ENCODE measurements at regions not wholly inside any gene's neighbourhood (a gene's known extent, or its start where the extent isn't known, plus 50 kb on each side); places are given as distances from the start of the nearest gene placed in this dataset.

DNA sequence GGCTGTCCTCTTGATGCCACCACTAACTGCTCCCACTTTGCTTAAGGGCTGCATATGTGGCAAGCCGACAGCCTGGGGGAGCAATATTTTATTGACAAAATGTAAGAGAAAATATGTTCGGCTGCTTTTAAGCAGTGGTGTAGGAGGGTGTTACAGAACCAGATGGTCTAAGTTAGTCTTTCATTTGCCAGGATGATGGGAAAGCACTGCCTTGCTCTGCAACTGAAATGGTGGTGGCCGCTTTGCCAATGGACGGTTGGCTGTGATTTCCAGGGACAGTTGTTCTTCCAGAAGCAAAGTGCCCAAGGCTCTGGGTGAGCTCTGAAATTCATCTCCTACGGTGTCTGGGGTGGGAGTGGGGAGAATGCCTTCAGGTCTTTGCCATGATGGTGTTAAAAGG is 469.3 kb downstream of the TOX3 start:
- DNase-seq, result no peak
- Mint-ChIP-seq H3K9me3 (no peaks in the 10 kb centered on the region), H3K27me3 (ENCODE audit: low read depth, poor library complexity) (peaks cover 3% of the 10 kb centered on the region), H3K36me3 (ENCODE audit: low read depth) (no peaks in the 10 kb centered on the region), H3K4me3 (no peak overlapping the region), H3K27ac (no peak overlapping the region), H3K4me1 (peaks cover 7% of the 10 kb centered on the region)
- TF ChIP-seq, protein P1, sequence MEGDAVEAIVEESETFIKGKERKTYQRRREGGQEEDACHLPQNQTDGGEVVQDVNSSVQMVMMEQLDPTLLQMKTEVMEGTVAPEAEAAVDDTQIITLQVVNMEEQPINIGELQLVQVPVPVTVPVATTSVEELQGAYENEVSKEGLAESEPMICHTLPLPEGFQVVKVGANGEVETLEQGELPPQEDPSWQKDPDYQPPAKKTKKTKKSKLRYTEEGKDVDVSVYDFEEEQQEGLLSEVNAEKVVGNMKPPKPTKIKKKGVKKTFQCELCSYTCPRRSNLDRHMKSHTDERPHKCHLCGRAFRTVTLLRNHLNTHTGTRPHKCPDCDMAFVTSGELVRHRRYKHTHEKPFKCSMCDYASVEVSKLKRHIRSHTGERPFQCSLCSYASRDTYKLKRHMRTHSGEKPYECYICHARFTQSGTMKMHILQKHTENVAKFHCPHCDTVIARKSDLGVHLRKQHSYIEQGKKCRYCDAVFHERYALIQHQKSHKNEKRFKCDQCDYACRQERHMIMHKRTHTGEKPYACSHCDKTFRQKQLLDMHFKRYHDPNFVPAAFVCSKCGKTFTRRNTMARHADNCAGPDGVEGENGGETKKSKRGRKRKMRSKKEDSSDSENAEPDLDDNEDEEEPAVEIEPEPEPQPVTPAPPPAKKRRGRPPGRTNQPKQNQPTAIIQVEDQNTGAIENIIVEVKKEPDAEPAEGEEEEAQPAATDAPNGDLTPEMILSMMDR (IDR thresholded peaks at IDR 0.05), result no peak

DNA sequence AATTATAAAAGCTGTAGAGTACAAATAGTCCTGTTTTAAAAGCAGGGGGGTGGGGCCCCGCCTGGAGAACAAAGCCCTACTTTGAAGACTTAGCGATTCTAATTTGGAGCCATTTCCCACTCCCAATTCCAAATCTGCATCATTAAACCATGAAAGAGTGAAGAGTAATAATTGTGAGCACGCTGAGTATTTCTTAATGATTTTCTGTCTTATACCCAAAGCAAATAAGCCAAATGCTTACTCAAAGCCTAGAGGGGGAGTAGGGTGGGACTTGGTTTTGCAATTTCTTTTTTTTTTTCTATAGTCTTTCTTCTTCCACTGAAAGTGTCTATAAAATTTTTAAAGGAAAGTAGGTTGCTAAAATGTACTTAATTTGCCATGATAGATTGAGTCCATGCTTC is 470.1 kb downstream of the TOX3 start:
- TF ChIP-seq, protein P1 (IDR thresholded peaks at IDR 0.05), result no peak
- Mint-ChIP-seq H3K4me3 (no peak overlapping the region), H3K9me3 (no peaks in the 10 kb centered on the region), H3K27ac (no peak overlapping the region), H3K27me3 (ENCODE audit: low read depth, poor library complexity) (peaks cover 3% of the 10 kb centered on the region), H3K36me3 (ENCODE audit: low read depth) (no peaks in the 10 kb centered on the region), H3K4me1 (peaks cover 7% of the 10 kb centered on the region)
- DNase-seq, result no peak

DNA sequence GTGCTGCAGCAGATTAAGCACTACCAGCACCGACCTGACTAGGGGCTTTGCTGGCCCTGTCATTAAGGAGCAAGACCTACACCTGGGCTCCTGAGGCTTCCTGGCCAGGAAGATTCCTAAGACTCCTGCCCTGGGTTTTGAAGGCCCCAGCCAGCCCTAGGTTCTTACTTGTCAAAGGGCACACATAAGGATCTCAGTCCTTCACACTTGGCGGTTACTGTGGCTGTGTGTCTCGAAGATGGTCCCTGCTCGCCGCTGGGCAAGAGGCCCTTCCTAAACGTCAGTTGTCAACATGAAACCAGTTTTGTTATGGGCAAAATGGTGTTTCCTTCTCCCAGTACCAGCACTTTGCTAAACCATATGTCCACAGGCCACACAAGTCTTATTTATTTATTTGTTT is 470.6 kb downstream of the TOX3 start:
- no peak for DNase-seq
- TF ChIP-seq, protein P1 (IDR thresholded peaks at IDR 0.05), result no peak
- H3K4me3 Mint-ChIP-seq, result no peak overlapping the region
- H3K36me3 Mint-ChIP-seq (ENCODE audit: low read depth), result no peaks in the 10 kb centered on the region
- no peak overlapping the region for H3K27ac Mint-ChIP-seq
- H3K4me1 Mint-ChIP-seq, result peaks cover 7% of the 10 kb centered on the region
- no peaks in the 10 kb centered on the region for H3K9me3 Mint-ChIP-seq
- peaks cover 3% of the 10 kb centered on the region for H3K27me3 Mint-ChIP-seq (ENCODE audit: low read depth, poor library complexity)

DNA sequence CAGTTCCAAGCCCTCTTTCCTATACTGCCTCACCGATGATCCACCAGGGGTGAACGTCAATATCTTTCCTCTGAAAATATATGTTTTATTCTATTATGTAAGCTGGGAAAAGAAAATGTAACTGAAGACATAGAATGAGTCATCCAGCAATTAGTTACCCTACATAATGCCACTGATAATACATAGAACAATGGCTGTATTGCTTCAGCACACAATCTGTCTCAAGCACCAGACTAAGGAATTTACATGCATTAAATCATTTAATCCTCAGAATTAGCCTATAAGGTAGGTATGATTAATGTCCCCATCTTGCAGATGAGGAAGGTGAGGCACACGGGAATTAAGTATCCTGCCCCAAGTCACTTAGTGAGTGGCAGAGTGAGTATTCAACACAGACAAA is 472.8 kb downstream of the TOX3 start:
- DNase-seq, result no peak
- no peak overlapping the region for H3K27ac Mint-ChIP-seq
- H3K27me3 Mint-ChIP-seq (ENCODE audit: low read depth, poor library complexity), result peaks cover under 1% of the 10 kb centered on the region
- no peaks in the 10 kb centered on the region for H3K9me3 Mint-ChIP-seq
- H3K4me3 Mint-ChIP-seq, result no peak overlapping the region
- H3K36me3 Mint-ChIP-seq (ENCODE audit: low read depth), result no peaks in the 10 kb centered on the region
- H3K4me1 Mint-ChIP-seq, result peaks cover 11% of the 10 kb centered on the region
- TF ChIP-seq, protein P1 (IDR thresholded peaks at IDR 0.05), result no peak

DNA sequence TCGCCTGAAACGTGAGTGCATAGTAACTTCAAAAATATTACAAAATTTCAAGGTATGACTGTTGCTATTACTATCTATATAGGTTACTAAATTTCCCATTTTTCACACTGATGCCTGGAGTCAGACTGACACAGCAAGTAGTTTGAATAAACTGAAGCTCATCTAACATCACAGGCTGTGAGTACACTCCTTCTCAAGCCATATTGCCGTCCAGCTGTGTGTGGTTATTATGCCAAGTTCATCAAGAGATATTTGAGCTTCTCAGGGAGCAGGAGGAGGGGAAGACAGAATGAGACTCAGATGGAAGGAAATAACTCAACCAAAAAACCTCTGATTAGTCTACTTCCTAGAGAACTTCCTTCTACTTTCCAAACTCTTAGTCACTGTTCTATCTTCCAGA is 473.9 kb downstream of the TOX3 start:
- H3K27ac Mint-ChIP-seq, result no peak overlapping the region
- H3K9me3 Mint-ChIP-seq, result no peaks in the 10 kb centered on the region
- H3K4me1 Mint-ChIP-seq, result peaks cover 16% of the 10 kb centered on the region
- DNase-seq, result no peak
- H3K36me3 Mint-ChIP-seq (ENCODE audit: low read depth), result no peaks in the 10 kb centered on the region
- TF ChIP-seq, protein P1 (IDR thresholded peaks at IDR 0.05), result no peak
- no peaks in the 10 kb centered on the region for H3K27me3 Mint-ChIP-seq (ENCODE audit: low read depth, poor library complexity)
- H3K4me3 Mint-ChIP-seq, result no peak overlapping the region

DNA sequence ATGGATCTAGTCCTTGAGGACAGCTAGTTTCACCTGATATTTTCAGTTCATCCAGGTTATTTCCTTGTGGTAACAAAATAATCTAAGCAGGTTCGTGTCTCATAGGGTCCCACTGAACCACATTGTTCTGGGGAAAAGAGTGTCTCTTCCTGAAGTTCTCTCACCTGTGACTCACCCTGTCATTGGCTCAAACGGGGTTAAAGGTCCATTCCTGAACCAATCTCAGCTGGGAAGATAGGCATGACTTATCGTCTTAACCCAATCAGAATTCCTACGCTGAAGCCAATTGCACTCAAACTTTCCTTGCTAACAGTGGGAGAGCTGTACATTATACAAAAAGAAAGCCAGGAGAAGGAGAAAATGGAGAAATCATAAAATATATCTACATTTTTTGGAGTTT is 475.8 kb downstream of the TOX3 start:
- H3K9me3 Mint-ChIP-seq, result no peaks in the 10 kb centered on the region
- TF ChIP-seq, protein P1 (IDR thresholded peaks at IDR 0.05), result no peak
- H3K4me1 Mint-ChIP-seq, result peaks cover 27% of the 10 kb centered on the region
- no peak overlapping the region for H3K4me3 Mint-ChIP-seq
- H3K27me3 Mint-ChIP-seq (ENCODE audit: low read depth, poor library complexity), result no peaks in the 10 kb centered on the region
- DNase-seq, result no peak
- H3K27ac Mint-ChIP-seq, result no peak overlapping the region
- H3K36me3 Mint-ChIP-seq (ENCODE audit: low read depth), result no peaks in the 10 kb centered on the region
